Hematopoietic multipotent progenitor cell treated with erythropoietin and hydrocortisone succinate and interleukin-3 and kit ligand, for 17 days (in vitro differentiated cells): ENCODE measurements at regions not wholly inside any gene's neighbourhood (a gene's known extent, or its start where the extent isn't known, plus 50 kb on each side); places are given as distances from the start of the nearest gene placed in this dataset.

Experiments used
- DNase-seq: peaks from one replicate; pipeline ENCODE4 v3.0.0-alpha.2; 2015; ENCODE audit warnings: low spot score

- no peak for DNase-seq
Observed at GRCh38 chr11:41861838-41862237, 402.4 kb upstream of the LRRC4C start.

GRCh38 chr11:41866525-41866924, 407.1 kb upstream of the LRRC4C start:
- no peak for DNase-seq

GRCh38 chr11:41868606-41869005, 409.2 kb upstream of the LRRC4C start:
- no peak for DNase-seq

- no peak for DNase-seq
Observed at GRCh38 chr11:41872426-41872825, 413.0 kb upstream of the LRRC4C start.

GRCh38 chr11:41872870-41873269, 413.4 kb upstream of the LRRC4C start:
- no peak for DNase-seq

- no peak for DNase-seq
Observed at GRCh38 chr11:41878095-41878494, 418.6 kb upstream of the LRRC4C start.

- no peak for DNase-seq
Observed at GRCh38 chr11:41879214-41879613, 419.8 kb upstream of the LRRC4C start.

GRCh38 chr11:41895081-41895480, 435.6 kb upstream of the LRRC4C start:
- no peak for DNase-seq

- DNase-seq: no peak
Observed at GRCh38 chr11:41897991-41898390, 438.5 kb upstream of the LRRC4C start.

- no peak for DNase-seq
Observed at GRCh38 chr11:41917900-41918299, 458.4 kb upstream of the LRRC4C start.

- DNase-seq: no peak
Observed at GRCh38 chr11:41920374-41920773, 460.9 kb upstream of the LRRC4C start.

GRCh38 chr11:41921746-41922390, 462.4 kb upstream of the LRRC4C start:
- no peak for DNase-seq

GRCh38 chr11:41926339-41926738, 466.9 kb upstream of the LRRC4C start:
- DNase-seq: no peak

GRCh38 chr11:41935241-41935640, 475.8 kb upstream of the LRRC4C start:
- no peak for DNase-seq

GRCh38 chr11:41935795-41936194, 476.3 kb upstream of the LRRC4C start:
- DNase-seq: no peak

GRCh38 chr11:41943656-41944055, 484.2 kb upstream of the LRRC4C start:
- DNase-seq: no peak

GRCh38 chr11:41947392-41947791, 487.9 kb upstream of the LRRC4C start:
- DNase-seq: no peak

- DNase-seq: no peak
Observed at GRCh38 chr11:41950470-41951143, 491.2 kb upstream of the LRRC4C start.

- no peak for DNase-seq
Observed at GRCh38 chr11:41954034-41954433, 494.6 kb upstream of the LRRC4C start.

GRCh38 chr11:41955066-41955465, 495.6 kb upstream of the LRRC4C start:
- DNase-seq: no peak

GRCh38 chr11:41955635-41956400, 496.4 kb upstream of the LRRC4C start:
- no peak for DNase-seq

- DNase-seq: no peak
Observed at GRCh38 chr11:41963406-41963805, 504.0 kb upstream of the LRRC4C start.

GRCh38 chr11:41970681-41971080, 511.2 kb upstream of the LRRC4C start:
- no peak for DNase-seq
